WTC11 (cell line): ENCODE measurements at regions not wholly inside any gene's neighbourhood (a gene's known extent, or its start where the extent isn't known, plus 50 kb on each side); places are given as distances from the start of the nearest gene placed in this dataset.

ENCODE experiments used
- ATAC-seq: fragments of 200-7000 bp; cut with Tn5 transposase; 2 replicates; pipeline ENCODE4 v1.10.0; 2021; ENCODE audit warnings: mild to moderate bottlenecking, moderate library complexity
- CTCF ChIA-PET: fragments of 300-600 bp; sonication (Branson Sonifier 250); formaldehyde crosslinking; loops from one replicate; lab custom pipeline; 2021; ENCODE audit warnings: antibody characterized with exemption; lab: Charles Lee
- POLR2A ChIA-PET: fragments of 350-600 bp; sonication (Branson Sonifier 250); formaldehyde crosslinking; loops from one replicate; lab custom pipeline; 2021; ENCODE audit warnings: antibody characterized with exemption; lab: Charles Lee
- DNase-seq: peaks from one replicate; pipeline ENCODE4 v3.0.0; 2021; ENCODE audit warnings: low spot score
- H3K27ac Mint-ChIP-seq: 2 replicates; pipeline ENCODE4 v1.8.0; 2021; ENCODE audit warnings: mixed read lengths
- H3K27me3 Mint-ChIP-seq: 2 replicates; pipeline ENCODE4 v1.8.0; 2021; ENCODE audit warnings: low read depth, mild to moderate bottlenecking, moderate library complexity, mixed read lengths
- H3K36me3 Mint-ChIP-seq: 2 replicates; pipeline ENCODE4 v1.8.0; 2021; ENCODE audit warnings: mixed read lengths
- H3K4me1 Mint-ChIP-seq: 2 replicates; pipeline ENCODE4 v1.8.0; 2022; ENCODE audit warnings: mixed read lengths
- H3K4me3 Mint-ChIP-seq: 2 replicates; pipeline ENCODE4 v1.8.0; 2021; ENCODE audit warnings: mild to moderate bottlenecking, moderate library complexity, mixed read lengths
- H3K9me3 Mint-ChIP-seq: 2 replicates; pipeline ENCODE4 v1.8.0; 2021; ENCODE audit warnings: mixed read lengths
- ATF2 ChIP-seq: sonication (generic); formaldehyde crosslinking; IDR thresholded peaks from 2 replicates; pipeline ENCODE4 v1.8.1; 2022; ENCODE audit warnings: low read depth, missing genetic modification reagents, borderline replicate concordance
- CREM ChIP-seq: sonication (generic); formaldehyde crosslinking; IDR thresholded peaks from 2 replicates; pipeline ENCODE4 v1.8.1; 2022; ENCODE audit warnings: mild to moderate bottlenecking, missing genetic modification reagents, moderate library complexity
- EMX1 ChIP-seq: fragments of 250-450 bp; sonication (Bioruptor Pico); IDR thresholded peaks from 2 replicates; pipeline ENCODE4 v1.8.0; 2021; ENCODE audit warnings: mild to moderate bottlenecking
- FOXJ3 ChIP-seq: sonication (generic); formaldehyde crosslinking; IDR thresholded peaks from 2 replicates; pipeline ENCODE4 v1.9.0; 2021; ENCODE audit warnings: missing genetic modification reagents, mild to moderate bottlenecking, borderline replicate concordance
- GTF2I ChIP-seq: fragments of 250-450 bp; sonication (Bioruptor Pico); conservative IDR thresholded peaks from 2 replicates; pipeline ENCODE4 v1.4.0; 2021; ENCODE audit warnings: mild to moderate bottlenecking
- KAT7 ChIP-seq: sonication (generic); formaldehyde crosslinking; IDR thresholded peaks from 2 replicates; pipeline ENCODE4 v1.8.1; 2023; ENCODE audit warnings: missing genetic modification reagents, mild to moderate bottlenecking, borderline replicate concordance
- NFE2L1 ChIP-seq: sonication (generic); formaldehyde crosslinking; IDR thresholded peaks from 2 replicates; pipeline ENCODE4 v1.8.1; 2023; ENCODE audit warnings: missing genetic modification reagents
- NR2C2 ChIP-seq: sonication (generic); formaldehyde crosslinking; IDR thresholded peaks from 2 replicates; pipeline ENCODE4 v1.8.0; 2022; ENCODE audit warnings: mild to moderate bottlenecking, missing genetic modification reagents
- NR3C1 ChIP-seq: sonication (generic); formaldehyde crosslinking; conservative IDR thresholded peaks from 2 replicates; pipeline ENCODE4 v1.8.1; 2023; ENCODE audit warnings: low read depth, mild to moderate bottlenecking, missing genetic modification reagents
- PREB ChIP-seq: sonication (generic); formaldehyde crosslinking; IDR thresholded peaks from 2 replicates; pipeline ENCODE4 v1.8.1; 2022; ENCODE audit warnings: mild to moderate bottlenecking, missing genetic modification reagents, moderate library complexity, borderline replicate concordance
- RELA ChIP-seq: sonication (generic); formaldehyde crosslinking; IDR thresholded peaks from 2 replicates; pipeline ENCODE4 v1.8.1; 2022; ENCODE audit warnings: missing genetic modification reagents, mild to moderate bottlenecking, borderline replicate concordance
- RORB ChIP-seq: fragments of 250-450 bp; sonication (Bioruptor Pico); IDR thresholded peaks from 2 replicates; pipeline ENCODE4 v1.9.0; 2021; ENCODE audit warnings: mild to moderate bottlenecking
- SMAD4 ChIP-seq: sonication (generic); formaldehyde crosslinking; IDR thresholded peaks from 2 replicates; pipeline ENCODE4 v1.8.0; 2022; ENCODE audit warnings: mild to moderate bottlenecking, missing genetic modification reagents
- SOX15 ChIP-seq: fragments of 250-450 bp; sonication (Bioruptor Pico); IDR thresholded peaks from 2 replicates; pipeline ENCODE4 v1.9.0; 2021; ENCODE audit warnings: mild to moderate bottlenecking
- TCF7 ChIP-seq: sonication (generic); formaldehyde crosslinking; IDR thresholded peaks from 2 replicates; pipeline ENCODE4 v1.8.0; 2022; ENCODE audit warnings: mild to moderate bottlenecking, low read depth, missing genetic modification reagents, moderate library complexity
- TEAD4 ChIP-seq: sonication (generic); formaldehyde crosslinking; IDR thresholded peaks from 2 replicates; pipeline ENCODE4 v1.8.0; 2022; ENCODE audit warnings: mild to moderate bottlenecking, missing genetic modification reagents
- ZBTB21 ChIP-seq: sonication (generic); formaldehyde crosslinking; IDR thresholded peaks from 2 replicates; pipeline ENCODE4 v1.8.1; 2023; ENCODE audit warnings: mild to moderate bottlenecking, missing genetic modification reagents, borderline replicate concordance
- ZBTB43 ChIP-seq: sonication (generic); formaldehyde crosslinking; IDR thresholded peaks from 2 replicates; pipeline ENCODE4 v1.8.1; 2023; ENCODE audit warnings: mild to moderate bottlenecking, missing genetic modification reagents
- ZNF121 ChIP-seq: sonication (generic); formaldehyde crosslinking; IDR thresholded peaks from 2 replicates; pipeline ENCODE4 v1.8.0; 2023; ENCODE audit warnings: missing genetic modification reagents
- ZNF138 ChIP-seq: sonication (generic); formaldehyde crosslinking; conservative IDR thresholded peaks from 2 replicates; pipeline ENCODE4 v1.8.1; 2022; ENCODE audit warnings: mild to moderate bottlenecking, moderate library complexity, missing genetic modification reagents
- ZNF219 ChIP-seq: sonication (generic); formaldehyde crosslinking; IDR thresholded peaks from 2 replicates; pipeline ENCODE4 v1.8.0; 2023; ENCODE audit warnings: missing genetic modification reagents, mild to moderate bottlenecking, borderline replicate concordance
- ZNF281 ChIP-seq: sonication (generic); formaldehyde crosslinking; IDR thresholded peaks from 2 replicates; pipeline ENCODE4 v1.8.0; 2023; ENCODE audit warnings: mild to moderate bottlenecking, missing genetic modification reagents
- ZNF317 ChIP-seq: sonication (generic); formaldehyde crosslinking; IDR thresholded peaks from 2 replicates; pipeline ENCODE4 v1.8.1; 2023; ENCODE audit warnings: low read depth, mild to moderate bottlenecking, moderate library complexity, missing genetic modification reagents, borderline replicate concordance
- ZNF396 ChIP-seq: fragments of 250-450 bp; sonication (Bioruptor Pico); IDR thresholded peaks from 2 replicates; pipeline ENCODE4 v1.8.0; 2021; ENCODE audit warnings: mild to moderate bottlenecking, moderate library complexity, borderline replicate concordance
- ZNF423 ChIP-seq: fragments of 250-450 bp; sonication (Bioruptor Pico); IDR thresholded peaks from 2 replicates; pipeline ENCODE4 v2.1.2; 2022; ENCODE audit warnings: mild to moderate bottlenecking, moderate library complexity
- TF ChIP-seq, protein P1 (sequence below): sonication (generic); formaldehyde crosslinking; IDR thresholded peaks from 2 replicates; pipeline ENCODE4 v1.8.1; 2022; ENCODE audit warnings: mild to moderate bottlenecking, moderate library complexity, missing genetic modification reagents
- TF ChIP-seq, protein P2 (sequence below): sonication (generic); formaldehyde crosslinking; IDR thresholded peaks from 2 replicates; pipeline ENCODE4 v1.8.1; 2023; ENCODE audit warnings: mild to moderate bottlenecking, missing genetic modification reagents, moderate library complexity
- TF ChIP-seq, protein P3 (sequence below): fragments of 200-600 bp; IDR thresholded peaks from 2 replicates; pipeline ENCODE4 v1.8.0; 2022; ENCODE audit warnings: antibody characterized with exemption

GRCh38 chr10:8640301-8640700 is 585.8 kb downstream of the GATA3 start:
- CTCF ChIA-PET: no interaction called here
- no peaks in the 10 kb centered on the region; the same call in 1 of the 2 replicates for H3K27me3 Mint-ChIP-seq
- TF ChIP-seq ZNF121 (CRISPR knock-in tag): no peak
- TF ChIP-seq, protein P1, sequence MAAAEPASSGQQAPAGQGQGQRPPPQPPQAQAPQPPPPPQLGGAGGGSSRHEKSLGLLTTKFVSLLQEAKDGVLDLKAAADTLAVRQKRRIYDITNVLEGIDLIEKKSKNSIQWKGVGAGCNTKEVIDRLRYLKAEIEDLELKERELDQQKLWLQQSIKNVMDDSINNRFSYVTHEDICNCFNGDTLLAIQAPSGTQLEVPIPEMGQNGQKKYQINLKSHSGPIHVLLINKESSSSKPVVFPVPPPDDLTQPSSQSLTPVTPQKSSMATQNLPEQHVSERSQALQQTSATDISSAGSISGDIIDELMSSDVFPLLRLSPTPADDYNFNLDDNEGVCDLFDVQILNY (CRISPR knock-in tag): no peak
- TF ChIP-seq RELA (CRISPR knock-in tag): no peak
- TF ChIP-seq TCF7 (CRISPR knock-in tag): no peak
- no peak for TF ChIP-seq ZNF396 (CRISPR knock-in tag)
- TF ChIP-seq RORB (CRISPR knock-in tag): no peak
- no peak for TF ChIP-seq ZNF317 (CRISPR knock-in tag)
- no peak for TF ChIP-seq ZNF138 (CRISPR knock-in tag)
- TF ChIP-seq ATF2 (CRISPR knock-in tag): no peak
- no peak for TF ChIP-seq PREB (CRISPR knock-in tag)
- TF ChIP-seq, all 79 proteins: peak for 0
- POLR2A ChIA-PET: no interaction called here
- no peak for DNase-seq
- Mint-ChIP-seq H3K4me3 (no peak overlapping the region), H3K36me3 (peaks cover 14% of the 10 kb centered on the region), H3K27ac (no peak overlapping the region), H3K9me3 (peaks cover 19% of the 10 kb centered on the region), H3K4me1 (no peaks in the 10 kb centered on the region)
- ATAC-seq: no peak

DNA sequence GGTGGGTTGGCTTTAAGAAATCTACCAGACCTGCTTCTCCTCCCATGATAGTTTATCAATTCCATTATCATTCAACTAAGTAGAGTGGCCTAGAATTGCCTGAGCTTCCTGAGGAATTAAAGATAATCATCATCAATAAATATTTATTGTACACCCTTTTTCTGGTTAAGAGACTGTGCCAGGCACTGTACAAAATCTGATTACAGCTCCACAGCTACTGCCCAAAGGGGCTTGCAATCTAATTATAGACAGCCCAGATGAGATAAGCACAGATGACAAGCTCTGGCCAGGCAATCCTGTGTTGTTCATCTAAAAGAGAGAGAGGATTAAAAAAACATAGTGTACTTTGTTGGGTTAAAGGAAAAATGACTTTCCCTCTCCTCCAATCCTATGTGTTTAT is 586.4 kb downstream of the GATA3 start:
- ATAC-seq (no peak), DNase-seq (no peak)
- Mint-ChIP-seq H3K9me3 (peaks cover 19% of the 10 kb centered on the region), H3K27ac (no peak overlapping the region), H3K36me3 (peaks cover 14% of the 10 kb centered on the region), H3K27me3 (no peaks in the 10 kb centered on the region; the same call in none of the 2 replicates), H3K4me1 (no peaks in the 10 kb centered on the region), H3K4me3 (no peak overlapping the region)
- ChIA-PET POLR2A (no interaction called here), CTCF (no interaction called here)
- TF ChIP-seq ZNF281 (CRISPR knock-in tag): no peak
- TF ChIP-seq ZBTB21 (CRISPR knock-in tag): no peak
- no peak for TF ChIP-seq ZNF138 (CRISPR knock-in tag)
- no peak for TF ChIP-seq TEAD4 (CRISPR knock-in tag)
- TF ChIP-seq NR3C1 (CRISPR knock-in tag): no peak
- no peak for TF ChIP-seq NR2C2 (CRISPR knock-in tag)
- no peak for TF ChIP-seq SOX15 (CRISPR knock-in tag)
- TF ChIP-seq SMAD4 (CRISPR knock-in tag): no peak
- TF ChIP-seq ZBTB43 (CRISPR knock-in tag): no peak
- no peak for TF ChIP-seq ZNF423 (CRISPR knock-in tag)
- TF ChIP-seq ZNF219: no peak
- TF ChIP-seq, protein P2, sequence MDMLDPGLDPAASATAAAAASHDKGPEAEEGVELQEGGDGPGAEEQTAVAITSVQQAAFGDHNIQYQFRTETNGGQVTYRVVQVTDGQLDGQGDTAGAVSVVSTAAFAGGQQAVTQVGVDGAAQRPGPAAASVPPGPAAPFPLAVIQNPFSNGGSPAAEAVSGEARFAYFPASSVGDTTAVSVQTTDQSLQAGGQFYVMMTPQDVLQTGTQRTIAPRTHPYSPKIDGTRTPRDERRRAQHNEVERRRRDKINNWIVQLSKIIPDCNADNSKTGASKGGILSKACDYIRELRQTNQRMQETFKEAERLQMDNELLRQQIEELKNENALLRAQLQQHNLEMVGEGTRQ (CRISPR knock-in tag): no peak
- no peak for TF ChIP-seq GTF2I (CRISPR knock-in tag)
- TF ChIP-seq FOXJ3: no peak
- TF ChIP-seq EMX1: no peak
- TF ChIP-seq NFE2L1 (CRISPR knock-in tag): no peak
- no peak for TF ChIP-seq KAT7 (CRISPR knock-in tag)
- TF ChIP-seq, protein P3, sequence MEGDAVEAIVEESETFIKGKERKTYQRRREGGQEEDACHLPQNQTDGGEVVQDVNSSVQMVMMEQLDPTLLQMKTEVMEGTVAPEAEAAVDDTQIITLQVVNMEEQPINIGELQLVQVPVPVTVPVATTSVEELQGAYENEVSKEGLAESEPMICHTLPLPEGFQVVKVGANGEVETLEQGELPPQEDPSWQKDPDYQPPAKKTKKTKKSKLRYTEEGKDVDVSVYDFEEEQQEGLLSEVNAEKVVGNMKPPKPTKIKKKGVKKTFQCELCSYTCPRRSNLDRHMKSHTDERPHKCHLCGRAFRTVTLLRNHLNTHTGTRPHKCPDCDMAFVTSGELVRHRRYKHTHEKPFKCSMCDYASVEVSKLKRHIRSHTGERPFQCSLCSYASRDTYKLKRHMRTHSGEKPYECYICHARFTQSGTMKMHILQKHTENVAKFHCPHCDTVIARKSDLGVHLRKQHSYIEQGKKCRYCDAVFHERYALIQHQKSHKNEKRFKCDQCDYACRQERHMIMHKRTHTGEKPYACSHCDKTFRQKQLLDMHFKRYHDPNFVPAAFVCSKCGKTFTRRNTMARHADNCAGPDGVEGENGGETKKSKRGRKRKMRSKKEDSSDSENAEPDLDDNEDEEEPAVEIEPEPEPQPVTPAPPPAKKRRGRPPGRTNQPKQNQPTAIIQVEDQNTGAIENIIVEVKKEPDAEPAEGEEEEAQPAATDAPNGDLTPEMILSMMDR: no peak
- TF ChIP-seq CREM: no peak
